ENCODE measurements at regions not wholly inside any gene's neighbourhood (a gene's known extent, or its start where the extent isn't known, plus 50 kb on each side); places are given as distances from the start of the nearest gene placed in this dataset.
"Not testable (repeated sequence)": the region's sequence is repeated elsewhere in the genome, so short reads cannot be mapped to it uniquely, and the experiment has no call there.

GRCh38 chr5:166883016-166883415 lies 1408.4 kb upstream of the WWC1 start:
- no peak for DNase-seq

- no peak for DNase-seq
These were observed 1393.3 kb upstream of the WWC1 start for GRCh38 chr5:166898166-166898565.

- DNase-seq, result no peak
These were observed 1392.1 kb upstream of the WWC1 start for GRCh38 chr5:166899343-166899742.

GRCh38 chr5:166904571-166904970 lies 1386.9 kb upstream of the WWC1 start:
- DNase-seq, result no peak

GRCh38 chr5:166906991-166907713 lies 1384.3 kb upstream of the WWC1 start:
- DNase-seq, result no peak

GRCh38 chr5:166909040-166909439 lies 1382.4 kb upstream of the WWC1 start:
- DNase-seq, result no peak

GRCh38 chr5:166909926-166910325 lies 1381.5 kb upstream of the WWC1 start:
- no peak for DNase-seq

GRCh38 chr5:166910995-166911394 lies 1380.5 kb upstream of the WWC1 start:
- DNase-seq, result no peak

GRCh38 chr5:166916021-166916420 lies 1375.4 kb upstream of the WWC1 start:
- no peak for DNase-seq

GRCh38 chr5:166926138-166926537 lies 1365.3 kb upstream of the WWC1 start:
- no peak for DNase-seq

- DNase-seq, result not testable (repeated sequence)
These were observed 1364.5 kb upstream of the WWC1 start for GRCh38 chr5:166926806-166927475.

- DNase-seq, result no peak
These were observed 1355.1 kb upstream of the WWC1 start for GRCh38 chr5:166936351-166936750.

GRCh38 chr5:166938071-166938470 lies 1353.4 kb upstream of the WWC1 start:
- no peak for DNase-seq

- DNase-seq, result no peak
These were observed 1348.5 kb upstream of the WWC1 start for GRCh38 chr5:166942948-166943347.

- no peak for DNase-seq
These were observed 1344.4 kb upstream of the WWC1 start for GRCh38 chr5:166947045-166947444.

- no peak for DNase-seq
These were observed 1342.8 kb upstream of the WWC1 start for GRCh38 chr5:166948679-166949078.

- no peak for DNase-seq
These were observed 1339.4 kb upstream of the WWC1 start for GRCh38 chr5:166952048-166952447.

GRCh38 chr5:166957782-166958181 lies 1333.7 kb upstream of the WWC1 start:
- DNase-seq, result no peak

- DNase-seq, result no peak
These were observed 1331.7 kb upstream of the WWC1 start for GRCh38 chr5:166959766-166960165.

GRCh38 chr5:166961028-166961427 lies 1330.4 kb upstream of the WWC1 start:
- no peak for DNase-seq

- no peak for DNase-seq
These were observed 1329.5 kb upstream of the WWC1 start for GRCh38 chr5:166961913-166962312.

GRCh38 chr5:166962461-166962860 lies 1329.0 kb upstream of the WWC1 start:
- DNase-seq, result no peak

- no peak for DNase-seq
These were observed 1327.8 kb upstream of the WWC1 start for GRCh38 chr5:166963596-166963995.

- no peak for DNase-seq
These were observed 1313.5 kb upstream of the WWC1 start for GRCh38 chr5:166977911-166978422.

Data from NCI-H2029 treated with DMSO at 0.1 percent for 48 hours (cell line).